ENCODE measurements at regions not wholly inside any gene's neighbourhood (a gene's known extent, or its start where the extent isn't known, plus 50 kb on each side); places are given as distances from the start of the nearest gene placed in this dataset.
A peak's percentile ranks its signal among the peaks of the same experiment; 100 is the strongest.
"Not testable (repeated sequence)": the region's sequence is repeated elsewhere in the genome, so short reads cannot be mapped to it uniquely, and the experiment has no call there.

GRCh38 chr5:23977997-23978396 is 470.6 kb downstream of the PRDM9 start:
- no peak overlapping the region for H3K4me3 ChIP-seq (replicated peaks in 1 of 2; ENCODE audit: low read depth in 2 of 2, low read length in 2 of 2)
- TF ChIP-seq CTCF (IDR thresholded peaks at IDR 0.05; ENCODE audit: low read depth, low read length), result peak; percentile 23
- DNase-seq (ENCODE audit: low read depth in 2 of 2), result peak in 1 of 2 donors; percentile 1

GRCh38 chr5:23991406-23991805 is 484.0 kb downstream of the PRDM9 start:
- TF ChIP-seq CTCF (IDR thresholded peaks at IDR 0.05; ENCODE audit: low read depth, low read length), result no peak
- no peak overlapping the region for H3K4me3 ChIP-seq (replicated peaks in 1 of 2; ENCODE audit: low read depth in 2 of 2, low read length in 2 of 2)
- no peak for DNase-seq (ENCODE audit: low read depth in 2 of 2)

- TF ChIP-seq CTCF (IDR thresholded peaks at IDR 0.05; ENCODE audit: low read depth, low read length), result no peak
- no peak for DNase-seq (ENCODE audit: low read depth in 2 of 2)
- no peak overlapping the region for H3K4me3 ChIP-seq (replicated peaks in 1 of 2; ENCODE audit: low read depth in 2 of 2, low read length in 2 of 2)
These were observed 487.4 kb downstream of the PRDM9 start for GRCh38 chr5:23994581-23995370.

- no peak for TF ChIP-seq CTCF (IDR thresholded peaks at IDR 0.05; ENCODE audit: low read depth, low read length)
- no peak for DNase-seq (ENCODE audit: low read depth in 2 of 2)
- H3K4me3 ChIP-seq (replicated peaks in 1 of 2; ENCODE audit: low read depth in 2 of 2, low read length in 2 of 2), result no peak overlapping the region
These were observed 489.1 kb downstream of the PRDM9 start for GRCh38 chr5:23996525-23996924.

- no peak for TF ChIP-seq CTCF (IDR thresholded peaks at IDR 0.05; ENCODE audit: low read depth, low read length)
- no peak overlapping the region for H3K4me3 ChIP-seq (replicated peaks in 1 of 2; ENCODE audit: low read depth in 2 of 2, low read length in 2 of 2)
- DNase-seq (ENCODE audit: low read depth in 2 of 2), result no peak
These were observed 498.0 kb downstream of the PRDM9 start for GRCh38 chr5:24005384-24005783.

- not testable (repeated sequence) for DNase-seq (ENCODE audit: low read depth in 2 of 2); H3K4me3 ChIP-seq (replicated peaks in 1 of 2; ENCODE audit: low read depth in 2 of 2, low read length in 2 of 2)
These were observed 510.3 kb downstream of the PRDM9 start for GRCh38 chr5:24017710-24018109.

- H3K4me3 ChIP-seq (replicated peaks in 1 of 2; ENCODE audit: low read depth in 2 of 2, low read length in 2 of 2), result no peak overlapping the region
- no peak for DNase-seq (ENCODE audit: low read depth in 2 of 2)
- no peak for TF ChIP-seq CTCF (IDR thresholded peaks at IDR 0.05; ENCODE audit: low read depth, low read length)
These were observed 518.9 kb downstream of the PRDM9 start for GRCh38 chr5:24026288-24026687.

Data from cardiac fibroblast (primary cell).